HG03432 (cell line): ENCODE measurements at regions not wholly inside any gene's neighbourhood (a gene's known extent, or its start where the extent isn't known, plus 50 kb on each side); places are given as distances from the start of the nearest gene placed in this dataset.

Experiments
- ATAC-seq: cut with Tn5 transposase; IDR thresholded peaks from one replicate; pipeline ENCODE4 v1.9.1; 2021; ENCODE audit warnings: mild to moderate bottlenecking, moderate library complexity; ENCODE audit not compliant: unreplicated experiment

- ATAC-seq, result no peak
Observed at GRCh38 chr7:130894909-130895750, 161.1 kb upstream of the KLF14 start.

GRCh38 chr7:130896051-130896881 is 162.3 kb upstream of the KLF14 start:
- no peak for ATAC-seq

GRCh38 chr7:130896898-130897514 is 163.0 kb upstream of the KLF14 start:
- no peak for ATAC-seq

- ATAC-seq, result peak; percentile 37
Observed at GRCh38 chr7:130897515-130898419, 163.8 kb upstream of the KLF14 start.

- no peak for ATAC-seq
Observed at GRCh38 chr7:130899071-130899560, 165.1 kb upstream of the KLF14 start.

GRCh38 chr7:130899638-130900401 is 165.8 kb upstream of the KLF14 start:
- ATAC-seq, result no peak

GRCh38 chr7:130900471-130901076 is 166.6 kb upstream of the KLF14 start:
- no peak for ATAC-seq

GRCh38 chr7:130901209-130901783 is 167.3 kb upstream of the KLF14 start:
- ATAC-seq, result no peak

GRCh38 chr7:130902755-130903357 is 168.8 kb upstream of the KLF14 start:
- ATAC-seq, result no peak

- ATAC-seq, result no peak
Observed at GRCh38 chr7:130903358-130903974, 169.5 kb upstream of the KLF14 start.

GRCh38 chr7:130904031-130904757 is 170.2 kb upstream of the KLF14 start:
- no peak for ATAC-seq

GRCh38 chr7:130904792-130905191 is 170.8 kb upstream of the KLF14 start:
- no peak for ATAC-seq

- no peak for ATAC-seq
Observed at GRCh38 chr7:130906575-130906974, 172.6 kb upstream of the KLF14 start.

- no peak for ATAC-seq
Observed at GRCh38 chr7:130907439-130907838, 173.4 kb upstream of the KLF14 start.

GRCh38 chr7:130908345-130909160 is 174.5 kb upstream of the KLF14 start:
- ATAC-seq, result no peak

GRCh38 chr7:130909161-130909836 is 175.3 kb upstream of the KLF14 start:
- ATAC-seq, result no peak
